ENCODE measurements at regions not wholly inside any gene's neighbourhood (a gene's known extent, or its start where the extent isn't known, plus 50 kb on each side); places are given as distances from the start of the nearest gene placed in this dataset.

DNA sequence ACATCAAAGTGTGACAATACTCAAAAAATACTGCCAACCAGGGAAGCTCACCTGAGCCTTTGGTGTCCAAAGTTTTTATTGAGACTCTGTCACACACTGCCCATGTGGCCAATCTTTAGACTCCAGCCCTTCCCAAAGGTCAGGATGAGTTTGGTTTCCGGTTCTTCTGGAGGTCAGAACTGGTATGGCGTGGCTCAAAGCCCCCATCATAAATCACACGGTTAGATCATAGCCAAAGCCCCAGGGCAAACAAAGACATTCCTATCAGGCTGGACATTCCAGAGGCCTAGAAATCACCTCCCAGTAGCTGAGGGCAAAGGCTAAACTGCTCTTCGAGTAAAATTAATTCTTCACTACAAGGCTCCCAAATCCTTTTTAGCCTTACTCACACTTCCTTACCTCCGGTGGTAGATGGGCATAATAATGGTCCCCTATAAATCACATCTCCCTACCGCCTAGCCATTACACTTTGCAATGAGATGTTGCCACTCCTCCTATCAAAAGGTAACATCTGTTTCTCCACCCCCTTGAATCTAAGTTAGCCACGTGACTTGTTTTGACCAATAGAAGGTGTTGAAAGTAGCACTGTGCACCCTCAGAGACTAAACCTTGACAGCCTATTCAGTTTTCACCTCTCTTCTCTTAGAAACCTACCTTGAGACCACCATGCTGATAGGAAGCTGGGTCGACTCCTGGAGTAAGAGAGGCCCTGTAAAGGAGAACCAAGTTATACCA, 137.8 kb upstream of the DUSP21 start (continued):
- TF ChIP-seq, protein P1, sequence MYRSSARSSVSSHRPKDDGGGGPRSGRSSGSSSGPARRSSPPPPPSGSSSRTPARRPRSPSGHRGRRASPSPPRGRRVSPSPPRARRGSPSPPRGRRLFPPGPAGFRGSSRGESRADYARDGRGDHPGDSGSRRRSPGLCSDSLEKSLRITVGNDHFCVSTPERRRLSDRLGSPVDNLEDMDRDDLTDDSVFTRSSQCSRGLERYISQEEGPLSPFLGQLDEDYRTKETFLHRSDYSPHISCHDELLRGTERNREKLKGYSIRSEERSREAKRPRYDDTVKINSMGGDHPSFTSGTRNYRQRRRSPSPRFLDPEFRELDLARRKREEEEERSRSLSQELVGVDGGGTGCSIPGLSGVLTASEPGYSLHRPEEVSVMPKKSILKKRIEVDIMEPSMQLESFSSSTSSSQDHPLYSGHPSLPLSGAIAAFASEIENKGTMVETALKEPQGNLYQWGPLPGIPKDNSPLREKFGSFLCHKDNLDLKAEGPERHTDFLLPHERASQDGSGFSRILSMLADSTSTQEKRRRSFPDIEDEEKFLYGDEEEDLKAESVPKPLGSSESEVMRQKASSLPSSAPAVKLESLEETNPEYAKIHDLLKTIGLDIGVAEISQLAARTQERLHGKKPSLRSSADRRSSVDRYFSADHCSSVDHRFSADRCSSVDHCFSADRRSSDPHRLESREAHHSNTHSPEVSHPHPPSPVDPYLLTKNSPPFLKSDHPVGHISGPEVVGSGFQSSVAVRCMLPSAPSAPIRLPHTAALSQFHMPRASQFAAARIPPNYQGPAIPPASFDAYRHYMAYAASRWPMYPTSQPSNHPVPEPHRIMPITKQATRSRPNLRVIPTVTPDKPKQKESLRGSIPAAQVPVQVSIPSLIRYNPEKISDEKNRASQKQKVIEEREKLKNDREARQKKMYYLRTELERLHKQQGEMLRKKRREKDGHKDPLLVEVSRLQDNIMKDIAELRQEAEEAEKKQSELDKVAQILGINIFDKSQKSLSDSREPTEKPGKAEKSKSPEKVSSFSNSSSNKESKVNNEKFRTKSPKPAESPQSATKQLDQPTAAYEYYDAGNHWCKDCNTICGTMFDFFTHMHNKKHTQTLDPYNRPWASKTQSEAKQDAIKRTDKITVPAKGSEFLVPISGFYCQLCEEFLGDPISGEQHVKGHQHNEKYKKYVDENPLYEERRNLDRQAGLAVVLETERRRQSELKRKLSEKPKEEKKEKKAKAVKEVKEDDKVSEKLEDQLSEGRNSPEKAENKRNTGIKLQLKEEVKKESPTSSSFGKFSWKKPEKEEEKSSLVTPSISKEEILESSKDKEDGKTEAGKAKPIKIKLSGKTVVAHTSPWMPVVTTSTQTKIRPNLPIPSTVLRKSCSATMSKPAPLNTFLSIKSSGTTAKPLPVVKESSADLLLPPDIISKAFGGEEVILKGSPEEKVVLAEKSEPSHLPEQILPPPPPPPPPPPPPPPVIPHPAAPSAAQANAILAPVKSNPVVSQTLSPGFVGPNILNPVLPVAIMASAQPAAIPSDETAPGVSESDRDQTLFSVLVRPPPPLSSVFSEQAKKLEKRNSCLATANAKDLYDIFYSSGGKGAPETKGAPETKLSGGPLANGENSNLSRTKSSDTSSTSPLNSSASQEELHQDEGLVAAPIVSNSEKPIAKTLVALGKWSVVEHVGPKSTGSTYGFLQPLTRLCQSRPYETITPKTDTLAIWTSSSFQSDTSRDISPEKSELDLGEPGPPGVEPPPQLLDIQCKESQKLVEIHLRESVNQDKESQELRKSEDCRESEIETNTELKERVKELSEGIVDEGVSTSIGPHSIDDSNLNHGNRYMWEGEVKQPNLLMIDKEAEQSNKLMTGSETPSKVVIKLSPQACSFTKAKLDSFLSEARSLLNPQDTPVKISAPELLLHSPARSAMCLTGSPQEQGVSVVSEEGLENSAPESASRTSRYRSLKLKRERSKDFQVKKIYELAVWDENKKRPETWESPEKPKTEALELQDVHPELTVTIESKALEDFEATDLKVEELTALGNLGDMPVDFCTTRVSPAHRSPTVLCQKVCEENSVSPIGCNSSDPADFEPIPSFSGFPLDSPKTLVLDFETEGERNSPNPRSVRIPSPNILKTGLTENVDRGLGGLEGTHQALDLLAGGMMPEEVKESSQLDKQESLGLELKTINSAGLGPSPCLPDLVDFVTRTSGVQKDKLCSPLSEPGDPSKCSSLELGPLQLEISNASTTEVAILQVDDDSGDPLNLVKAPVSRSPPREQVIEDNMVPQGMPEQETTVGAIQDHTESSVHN (CRISPR knock-in tag; IDR thresholded peaks at IDR 0.05) = no peak
- no peak for TF ChIP-seq SRF (IDR thresholded peaks at IDR 0.05; ENCODE audit: low read depth, low read length)
- no peak for TF ChIP-seq RARG (CRISPR knock-in tag; IDR thresholded peaks at IDR 0.05; ENCODE audit: low read depth)
- TF ChIP-seq, protein P2, sequence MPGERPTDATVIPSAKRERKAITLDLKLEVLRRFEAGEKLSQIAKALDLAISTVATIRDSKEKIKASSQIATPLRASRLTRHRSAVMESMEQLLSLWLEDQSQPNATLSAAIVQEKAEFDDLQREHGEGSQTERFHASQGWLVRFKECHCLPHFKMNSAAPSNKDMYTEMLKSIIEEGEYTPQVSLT (CRISPR knock-in tag; IDR thresholded peaks at IDR 0.05; ENCODE audit: borderline replicate concordance, low read depth) = no peak
- no peak for TF ChIP-seq AHR (CRISPR knock-in tag; IDR thresholded peaks at IDR 0.05)
- TF ChIP-seq ZNF75D (CRISPR knock-in tag; IDR thresholded peaks at IDR 0.05; ENCODE audit: borderline replicate concordance) = no peak
- TF ChIP-seq IKZF1 (IDR thresholded peaks at IDR 0.05) = no peak
- TF ChIP-seq, protein P3, sequence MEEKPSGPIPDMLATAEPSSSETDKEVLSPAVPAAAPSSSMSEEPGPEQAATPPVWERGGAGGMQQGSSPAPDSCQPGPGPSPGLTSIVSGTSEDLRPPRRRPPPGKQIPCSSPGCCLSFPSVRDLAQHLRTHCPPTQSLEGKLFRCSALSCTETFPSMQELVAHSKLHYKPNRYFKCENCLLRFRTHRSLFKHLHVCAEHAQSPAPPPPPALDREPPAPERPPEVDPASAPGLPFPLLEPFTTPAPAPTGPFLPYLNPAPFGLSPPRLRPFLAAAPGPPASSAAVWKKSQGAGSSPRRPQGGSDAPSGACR (CRISPR knock-in tag; IDR thresholded peaks at IDR 0.05) = no peak
- TF ChIP-seq KDM2A (CRISPR knock-in tag; IDR thresholded peaks at IDR 0.05; ENCODE audit: borderline replicate concordance, low read depth) = no peak
- peak; percentile 36; the same call in 1 of the 2 replicates for TF ChIP-seq PITX1 (CRISPR knock-in tag; IDR thresholded peaks at IDR 0.05)
- no peak for TF ChIP-seq STAT5B (CRISPR knock-in tag; IDR thresholded peaks at IDR 0.05)
- TF ChIP-seq, protein P4, sequence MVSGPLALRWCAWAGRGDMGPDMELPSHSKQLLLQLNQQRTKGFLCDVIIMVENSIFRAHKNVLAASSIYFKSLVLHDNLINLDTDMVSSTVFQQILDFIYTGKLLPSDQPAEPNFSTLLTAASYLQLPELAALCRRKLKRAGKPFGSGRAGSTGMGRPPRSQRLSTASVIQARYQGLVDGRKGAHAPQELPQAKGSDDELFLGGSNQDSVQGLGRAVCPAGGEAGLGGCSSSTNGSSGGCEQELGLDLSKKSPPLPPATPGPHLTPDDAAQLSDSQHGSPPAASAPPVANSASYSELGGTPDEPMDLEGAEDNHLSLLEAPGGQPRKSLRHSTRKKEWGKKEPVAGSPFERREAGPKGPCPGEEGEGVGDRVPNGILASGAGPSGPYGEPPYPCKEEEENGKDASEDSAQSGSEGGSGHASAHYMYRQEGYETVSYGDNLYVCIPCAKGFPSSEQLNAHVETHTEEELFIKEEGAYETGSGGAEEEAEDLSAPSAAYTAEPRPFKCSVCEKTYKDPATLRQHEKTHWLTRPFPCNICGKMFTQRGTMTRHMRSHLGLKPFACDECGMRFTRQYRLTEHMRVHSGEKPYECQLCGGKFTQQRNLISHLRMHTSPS (CRISPR knock-in tag; IDR thresholded peaks at IDR 0.05; ENCODE audit: low read depth) = no peak
- no peak for TF ChIP-seq GTF3A (CRISPR knock-in tag; conservative IDR thresholded peaks at IDR 0.05)
- no peak for TF ChIP-seq ZNF251 (CRISPR knock-in tag; IDR thresholded peaks at IDR 0.05)
- no peak for TF ChIP-seq ZNF383 (CRISPR knock-in tag; IDR thresholded peaks at IDR 0.05; ENCODE audit: borderline replicate concordance)
- TF ChIP-seq NFYC (CRISPR knock-in tag; IDR thresholded peaks at IDR 0.05) = peak; percentile 62
- no peak for TF ChIP-seq THAP11 (CRISPR knock-in tag; IDR thresholded peaks at IDR 0.05)
- no peak for TF ChIP-seq CEBPG (CRISPR knock-in tag; IDR thresholded peaks at IDR 0.05)
- no peak for TF ChIP-seq CHCHD3 (CRISPR knock-in tag; IDR thresholded peaks at IDR 0.05)
- TF ChIP-seq GATA4 (IDR thresholded peaks at IDR 0.05; ENCODE audit: borderline replicate concordance, low read depth) = no peak
- TF ChIP-seq KLF6 (CRISPR knock-in tag; IDR thresholded peaks at IDR 0.05) = no peak

All from HepG2 (cell line).